ENCODE measurements at regions not wholly inside any gene's neighbourhood (a gene's known extent, or its start where the extent isn't known, plus 50 kb on each side); places are given as distances from the start of the nearest gene placed in this dataset.

- TF ChIP-seq POLR2A (IDR thresholded peaks at IDR 0.05) (no peak), CTCF (IDR thresholded peaks at IDR 0.05) (no peak)
These were observed 77.7 kb upstream of the CYP1B1 start for GRCh38 chr2:38153476-38154135.

Measured in right lobe of liver (tissue), 4 donors.